Transverse colon (tissue), 3 donors: ENCODE measurements at regions not wholly inside any gene's neighbourhood (a gene's known extent, or its start where the extent isn't known, plus 50 kb on each side); places are given as distances from the start of the nearest gene placed in this dataset.

Experiments
- CTCF ChIP-seq, 5 experiments: fragments of 200-600 bp in 3 of 5; fragments of 450-650 bp in 2 of 5; sonication (generic) in 3 of 5; IDR thresholded peaks; 1 replicate in 2 of 5; 2 replicates in 3 of 5; pipeline ENCODE4 v1.5.1; 2016 to 2017; ENCODE audit warnings: antibody characterized with exemption in 5 of 5, inconsistent platforms in 3 of 5, mild to moderate bottlenecking in 2 of 5, moderate library complexity in 1 of 5
- EP300 ChIP-seq: sonication (generic); formaldehyde crosslinking; IDR thresholded peaks from one replicate; pipeline ENCODE4 v1.6.1; 2017; ENCODE audit warnings: antibody characterized with exemption, low read depth
- POLR2A ChIP-seq: fragments of 450-650 bp; IDR thresholded peaks from one replicate; pipeline ENCODE4 v1.6.1; 2016; ENCODE audit warnings: antibody characterized with exemption, mild to moderate bottlenecking, moderate library complexity

GRCh38 chr2:120432976-120433815, 87.3 kb downstream of the INHBB start:
- TF ChIP-seq POLR2A (no peak), CTCF (IDR thresholded peaks at IDR 0.05) (no peak), EP300 (no peak)
